Activated naive CD4-positive, alpha-beta T cell treated with anti-CD3 and anti-CD28 coated beads for 36 hours (primary cell): ENCODE measurements at regions not wholly inside any gene's neighbourhood (a gene's known extent, or its start where the extent isn't known, plus 50 kb on each side); places are given as distances from the start of the nearest gene placed in this dataset.
"Not testable (repeated sequence)": the region's sequence is repeated elsewhere in the genome, so short reads cannot be mapped to it uniquely, and the experiment has no call there.

Experiments used
- CTCF ChIA-PET: fragments of 350-600 bp; sonication (Branson Sonifier 250); formaldehyde crosslinking; loops from one replicate; lab custom pipeline; 2021; ENCODE audit warnings: antibody characterized with exemption; lab: Charles Lee
- DNase-seq: peaks from one replicate; pipeline ENCODE4 v3.0.0-alpha.2; 2020
- H3K27ac Mint-ChIP-seq: one replicate; pipeline ENCODE4 v1.8.0; 2021; ENCODE audit warnings: mild to moderate bottlenecking, mixed read lengths
- H3K27me3 Mint-ChIP-seq: one replicate; pipeline ENCODE4 v1.8.0; 2021; ENCODE audit warnings: low read depth, mixed read lengths
- H3K36me3 Mint-ChIP-seq: one replicate; pipeline ENCODE4 v1.8.0; 2021; ENCODE audit warnings: low read depth, mixed read lengths
- H3K4me1 Mint-ChIP-seq: one replicate; pipeline ENCODE4 v1.8.0; 2021; ENCODE audit warnings: low read depth, mixed read lengths
- H3K4me3 Mint-ChIP-seq: one replicate; pipeline ENCODE4 v1.8.0; 2021; ENCODE audit warnings: mild to moderate bottlenecking, moderate library complexity, mixed read lengths
- H3K9me3 Mint-ChIP-seq: one replicate; pipeline ENCODE4 v1.8.0; 2021; ENCODE audit warnings: mixed read lengths
- intact Hi-C: fragments of 100-400 bp; cut with micrococcal nuclease; formaldehyde crosslinking; loops from one replicate; pipeline ENCODE4 v1.15.1; 2023

DNA sequence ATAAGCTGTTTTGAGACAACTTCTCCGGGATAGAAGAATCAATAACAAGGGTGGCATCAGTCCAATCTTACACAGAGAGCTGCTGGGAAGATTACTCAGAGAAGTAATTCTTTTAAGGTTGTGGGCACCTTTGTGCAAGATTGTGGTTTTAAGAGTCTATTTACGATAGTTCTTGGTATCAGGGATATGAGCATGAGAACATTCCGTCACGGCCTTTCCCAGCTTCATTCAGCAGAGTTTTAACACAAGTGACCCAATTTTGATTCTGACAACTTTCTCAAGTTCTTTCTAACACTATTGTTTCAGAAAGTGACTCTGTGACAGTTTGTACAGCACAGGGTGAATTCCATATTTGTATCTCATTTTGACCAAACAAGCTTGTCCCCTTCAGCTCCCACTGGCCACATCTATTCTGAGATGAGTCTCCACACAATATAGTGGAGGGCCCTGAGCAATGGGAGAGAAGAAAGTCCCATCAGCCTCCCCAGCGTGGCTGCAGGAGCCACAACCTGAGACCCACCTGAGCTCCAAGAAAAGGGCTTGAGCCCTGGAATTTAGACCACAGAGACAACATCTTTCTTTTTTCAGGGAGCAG, 869.2 kb downstream of the TMEM121 start:
- Mint-ChIP-seq H3K4me3 (peak overlapping the region; percentile 63), H3K36me3 (no peaks in the 10 kb centered on the region), H3K9me3 (no peaks in the 10 kb centered on the region), H3K27me3 (peaks cover 8% of the 10 kb centered on the region), H3K4me1 (peaks cover 39% of the 10 kb centered on the region), H3K27ac (peak overlapping the region; percentile 92)
- CTCF ChIA-PET: interaction anchor here (0.7 to 4.9 kb wide), 8 partner anchors 13 to 134 kb away, joined by 3 to 51 read pairs (median 6); no protein-coding TSS in a partner anchor
- DNase-seq: peak; percentile 74
- intact Hi-C loops: loop anchor here (1.0 to 5.0 kb wide), 6 partner anchors 21 to 388 kb away; no protein-coding TSS in a partner anchor

GRCh38 chr14:106396999-106397398, 870.6 kb downstream of the TMEM121 start:
- H3K36me3 Mint-ChIP-seq: no peaks in the 10 kb centered on the region
- H3K27me3 Mint-ChIP-seq: no peaks in the 10 kb centered on the region
- DNase-seq: no peak
- no peaks in the 10 kb centered on the region for H3K9me3 Mint-ChIP-seq
- H3K4me3 Mint-ChIP-seq: peak overlapping the region; percentile 69
- H3K27ac Mint-ChIP-seq: peak overlapping the region; percentile 67
- intact Hi-C loops: loop anchor here (5.0 kb wide), 2 partner anchors 80 to 390 kb away; no protein-coding TSS in a partner anchor
- CTCF ChIA-PET: interaction anchor here (0.6 to 4.9 kb wide), 6 partner anchors 14 to 87 kb away, joined by 3 to 51 read pairs (median 8); no protein-coding TSS in a partner anchor
- peaks cover 36% of the 10 kb centered on the region for H3K4me1 Mint-ChIP-seq

DNA sequence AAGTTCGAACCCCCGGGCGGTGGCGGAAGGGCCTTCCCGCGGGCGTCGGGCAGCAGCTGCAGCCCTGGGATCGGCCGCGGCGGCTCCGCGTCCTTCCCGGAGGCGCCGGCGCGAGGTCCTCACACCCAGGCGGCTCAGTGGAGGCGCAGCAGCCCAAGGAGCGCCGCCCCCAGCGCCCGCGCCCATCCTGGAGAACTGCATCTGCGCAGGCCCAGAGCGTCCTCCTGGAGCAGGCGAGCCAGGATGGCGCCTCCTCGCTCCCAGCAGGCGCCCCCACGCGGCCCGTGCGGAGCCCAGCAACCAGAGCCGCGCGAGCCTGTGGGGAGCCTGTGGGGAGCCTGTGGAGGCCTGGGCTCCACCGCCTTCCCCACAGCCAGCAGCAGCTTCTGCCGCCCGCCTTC, 872.5 kb downstream of the TMEM121 start:
- H3K27ac Mint-ChIP-seq, H3K36me3 Mint-ChIP-seq, H3K9me3 Mint-ChIP-seq, H3K27me3 Mint-ChIP-seq: not testable (repeated sequence)
- peak; percentile 59 for DNase-seq
- Mint-ChIP-seq H3K4me3 (peak overlapping the region; percentile 76), H3K4me1 (peaks cover 33% of the 10 kb centered on the region)
- intact Hi-C loops: loop anchor here (5.0 kb wide), 2 partner anchors 78 to 392 kb away; no protein-coding TSS in a partner anchor
- CTCF ChIA-PET: interaction anchor here (1.1 to 4.9 kb wide), 3 partner anchors 11 to 22 kb away, joined by 3 to 51 read pairs (median 11); no protein-coding TSS in a partner anchor

GRCh38 chr14:106401316-106401715, 874.9 kb downstream of the TMEM121 start:
- H3K9me3 Mint-ChIP-seq, DNase-seq, H3K36me3 Mint-ChIP-seq, H3K27ac Mint-ChIP-seq, intact Hi-C loops, H3K27me3 Mint-ChIP-seq, H3K4me3 Mint-ChIP-seq, CTCF ChIA-PET: not testable (repeated sequence)
- H3K4me1 Mint-ChIP-seq: peaks cover 13% of the 10 kb centered on the region

GRCh38 chr14:106410229-106410628, 883.8 kb downstream of the TMEM121 start:
- H3K27ac Mint-ChIP-seq, H3K36me3 Mint-ChIP-seq, H3K4me1 Mint-ChIP-seq, H3K9me3 Mint-ChIP-seq, H3K27me3 Mint-ChIP-seq, H3K4me3 Mint-ChIP-seq: not testable (repeated sequence)
- DNase-seq: peak; percentile 81
- intact Hi-C loops: loop anchor here (10.0 kb wide), 1 partner anchor 235 kb away; no protein-coding TSS in a partner anchor
- CTCF ChIA-PET: interaction anchor here (0.7 to 5.5 kb wide), 14 partner anchors 9 to 133 kb away, joined by 3 to 47 read pairs (median 4); no protein-coding TSS in a partner anchor

DNA sequence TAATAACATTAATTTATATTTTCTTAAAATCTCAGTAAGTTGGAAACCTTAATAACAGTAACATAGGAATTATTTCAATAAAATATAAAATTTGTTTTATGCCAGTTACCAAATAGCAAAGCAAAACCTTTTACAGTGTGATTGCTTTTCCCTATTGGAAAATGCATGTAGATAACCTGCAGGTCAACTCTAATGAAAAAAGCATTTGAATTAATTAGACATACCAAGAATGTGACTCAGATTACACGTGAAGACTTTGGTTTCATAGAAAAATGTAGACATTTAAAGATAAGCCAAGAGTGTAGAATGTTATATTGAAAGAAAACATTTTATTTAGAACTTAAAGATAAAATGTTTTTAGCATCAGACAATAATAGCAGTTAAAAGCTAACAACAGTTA, 888.1 kb downstream of the TMEM121 start:
- Mint-ChIP-seq H3K4me1 (peaks cover 16% of the 10 kb centered on the region), H3K4me3 (no peak overlapping the region), H3K27me3 (no peaks in the 10 kb centered on the region), H3K36me3 (no peaks in the 10 kb centered on the region), H3K27ac (no peak overlapping the region), H3K9me3 (no peaks in the 10 kb centered on the region)
- intact Hi-C loops: loop anchor here (10.0 kb wide), 1 partner anchor 240 kb away; no protein-coding TSS in a partner anchor
- DNase-seq: no peak
- CTCF ChIA-PET: interaction anchor here (0.6 to 1.6 kb wide), 4 partner anchors 16 to 157 kb away, joined by 3 to 5 read pairs (median 4); no protein-coding TSS in a partner anchor

GRCh38 chr14:106417224-106418049, 891.1 kb downstream of the TMEM121 start:
- CTCF ChIA-PET: interaction anchor here (0.6 to 6.3 kb wide), 84 partner anchors 7 to 372 kb away, joined by 3 to 75 read pairs (median 6); no protein-coding TSS in a partner anchor
- Mint-ChIP-seq H3K9me3 (no peaks in the 10 kb centered on the region), H3K4me1 (peaks cover 15% of the 10 kb centered on the region), H3K27me3 (peaks cover 4% of the 10 kb centered on the region), H3K4me3 (no peak overlapping the region), H3K36me3 (no peaks in the 10 kb centered on the region), H3K27ac (no peak overlapping the region)
- intact Hi-C loops: loop anchor here (1.0 to 10.0 kb wide), 4 partner anchors 23 to 243 kb away; no protein-coding TSS in a partner anchor
- DNase-seq: peak; percentile 97

DNA sequence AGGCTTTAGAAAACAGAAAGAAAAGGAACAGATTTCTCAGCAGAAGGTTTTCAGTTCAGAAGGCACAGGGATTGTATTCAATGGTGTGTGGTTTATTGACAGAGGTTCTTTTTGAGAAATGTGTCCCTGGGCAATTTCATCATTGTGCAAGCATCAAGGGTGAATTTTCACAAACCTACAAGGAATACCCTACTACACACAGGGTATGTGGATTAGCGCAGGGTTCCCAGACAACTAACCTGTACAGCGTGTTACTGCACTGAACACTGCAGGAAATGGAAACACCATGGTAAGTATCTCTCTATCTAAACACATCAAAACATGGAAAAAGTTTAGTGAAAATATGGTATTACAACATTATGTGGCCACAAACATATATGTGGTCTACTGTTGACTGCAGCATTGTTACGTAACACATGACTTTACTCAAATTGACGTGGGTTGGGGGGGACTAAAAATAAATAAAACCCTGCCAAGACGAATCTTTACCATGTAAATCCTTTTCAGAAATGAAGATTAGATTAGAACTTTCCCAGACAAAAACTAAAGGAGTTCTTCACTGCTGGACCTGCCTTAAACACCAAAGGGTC, 893.1 kb downstream of the TMEM121 start:
- H3K27ac Mint-ChIP-seq: no peak overlapping the region
- CTCF ChIA-PET: interaction anchor here (0.6 to 6.3 kb wide), 16 partner anchors 9 to 309 kb away, joined by 3 to 75 read pairs (median 7); no protein-coding TSS in a partner anchor
- intact Hi-C loops: loop anchor here (2.0 to 10.0 kb wide), 2 partner anchors 25 to 245 kb away; no protein-coding TSS in a partner anchor

GRCh38 chr14:106421431-106422033, 895.1 kb downstream of the TMEM121 start:
- DNase-seq: peak; percentile 90
- CTCF ChIA-PET: interaction anchor here (0.5 to 6.3 kb wide), 18 partner anchors 11 to 445 kb away, joined by 3 to 75 read pairs (median 4); no protein-coding TSS in a partner anchor
- H3K27me3 Mint-ChIP-seq, H3K27ac Mint-ChIP-seq, H3K36me3 Mint-ChIP-seq, H3K4me3 Mint-ChIP-seq, intact Hi-C loops, H3K9me3 Mint-ChIP-seq: not testable (repeated sequence)
- H3K4me1 Mint-ChIP-seq: peaks cover 15% of the 10 kb centered on the region

More for the DNA sequence above, 893.1 kb downstream of the TMEM121 start:
- Mint-ChIP-seq H3K4me3 (no peak overlapping the region), H3K27me3 (peaks cover 6% of the 10 kb centered on the region), H3K9me3 (no peaks in the 10 kb centered on the region), H3K36me3 (no peaks in the 10 kb centered on the region), H3K4me1 (peaks cover 15% of the 10 kb centered on the region)
- no peak for DNase-seq

- Mint-ChIP-seq H3K27me3 (peaks cover 10% of the 10 kb centered on the region), H3K36me3 (no peaks in the 10 kb centered on the region), H3K9me3 (no peaks in the 10 kb centered on the region), H3K27ac (no peak overlapping the region), H3K4me1 (peaks cover 15% of the 10 kb centered on the region), H3K4me3 (no peak overlapping the region)
- no peak for DNase-seq
- CTCF ChIA-PET: interaction anchor here (0.5 to 6.3 kb wide), 15 partner anchors 12 to 165 kb away, joined by 3 to 75 read pairs (median 4); no protein-coding TSS in a partner anchor
- intact Hi-C loops: no loop called here
Observed at GRCh38 chr14:106422066-106422465, 895.7 kb downstream of the TMEM121 start.

DNA sequence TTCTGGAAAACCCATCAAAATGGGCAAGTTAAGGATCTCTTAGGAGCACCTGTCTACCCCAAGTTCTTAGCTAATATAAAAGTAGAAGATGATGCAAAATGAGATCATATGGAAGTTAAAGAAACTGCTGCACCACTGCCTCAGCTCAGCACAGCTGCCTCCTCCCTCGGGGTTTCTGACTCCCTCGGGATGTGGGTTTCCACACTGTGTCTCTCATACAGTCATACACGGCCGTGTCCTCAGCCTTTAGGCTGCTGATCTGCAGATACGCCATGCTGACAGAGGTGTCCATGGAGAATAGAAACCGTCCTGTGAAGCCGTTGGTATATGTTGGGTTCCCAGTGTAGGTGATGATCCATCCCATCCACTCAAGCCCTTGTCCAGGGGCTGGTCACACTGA, 898.8 kb downstream of the TMEM121 start:
- H3K27me3 Mint-ChIP-seq, H3K36me3 Mint-ChIP-seq, DNase-seq, H3K27ac Mint-ChIP-seq, H3K9me3 Mint-ChIP-seq, intact Hi-C loops, H3K4me1 Mint-ChIP-seq, H3K4me3 Mint-ChIP-seq: not testable (repeated sequence)
- CTCF ChIA-PET: interaction anchor here (1.0 to 1.9 kb wide), 4 partner anchors 9 to 95 kb away, joined by 3 to 12 read pairs (median 4); no protein-coding TSS in a partner anchor
